GM12892 (cell line): ENCODE measurements at regions not wholly inside any gene's neighbourhood (a gene's known extent, or its start where the extent isn't known, plus 50 kb on each side); places are given as distances from the start of the nearest gene placed in this dataset.

Experiments used
- POLR2A ChIP-seq: IDR thresholded peaks from 2 replicates; pipeline ENCODE4 v1.6.1; 2011; ENCODE audit warnings: low read depth, low read length, control low read depth
- POLR2AphosphoS5 ChIP-seq: IDR thresholded peaks from 2 replicates; pipeline ENCODE4 v1.6.1; 2011; ENCODE audit warnings: low read depth, low read length, control low read depth

DNA sequence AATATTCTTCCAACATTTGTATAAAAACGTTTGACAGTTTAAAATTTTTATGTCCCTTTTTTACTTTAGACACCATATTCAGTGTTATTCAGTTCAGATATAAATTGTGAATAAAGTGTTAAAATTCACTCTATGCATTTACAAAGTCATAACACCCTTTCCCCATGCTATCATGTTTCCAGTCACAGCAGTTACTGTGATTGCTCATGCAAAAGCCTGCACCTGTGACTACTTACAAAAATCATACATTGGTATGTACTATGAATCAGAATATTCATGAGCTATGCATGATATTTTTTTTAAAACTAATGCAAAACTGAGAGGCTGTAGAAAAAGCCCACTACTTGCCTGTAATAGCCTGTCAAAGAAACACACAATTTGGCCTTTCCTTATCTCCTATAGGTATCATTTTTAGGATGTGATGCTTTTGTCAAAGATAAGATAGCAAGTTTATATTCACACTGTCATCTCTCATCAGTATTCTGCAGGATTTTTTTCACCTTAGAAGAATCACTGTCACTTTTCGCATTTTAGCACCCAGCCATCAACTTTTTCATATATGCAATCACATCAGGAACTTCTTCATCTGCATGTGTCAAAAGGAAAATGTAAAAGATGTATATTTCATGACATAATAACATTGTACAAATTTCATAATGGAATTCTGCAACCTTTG is 443.2 kb downstream of the C12orf50 start:
- no peak for TF ChIP-seq POLR2A
- TF ChIP-seq POLR2AphosphoS5: no peak
